CD4-positive, alpha-beta T cell treated with Interleukin-12 subunit alpha and Interleukin-12 subunit beta, for 1 hour (primary cell): ENCODE measurements at regions not wholly inside any gene's neighbourhood (a gene's known extent, or its start where the extent isn't known, plus 50 kb on each side); places are given as distances from the start of the nearest gene placed in this dataset.

Experiments
- DNase-seq: peaks from one replicate; pipeline ENCODE4 v3.0.0-alpha.2; 2020

- DNase-seq, result no peak
Observed at GRCh38 chr5:56337715-56338319, 104.7 kb upstream of the ANKRD55 start.

GRCh38 chr5:56335212-56335611 lies 102.1 kb upstream of the ANKRD55 start:
- no peak for DNase-seq

GRCh38 chr5:56330806-56331205 lies 97.7 kb upstream of the ANKRD55 start:
- no peak for DNase-seq

- no peak for DNase-seq
Observed at GRCh38 chr5:56330167-56330566, 97.0 kb upstream of the ANKRD55 start.

- DNase-seq, result no peak
Observed at GRCh38 chr5:56329652-56330051, 96.5 kb upstream of the ANKRD55 start.

GRCh38 chr5:56328753-56329560 lies 95.8 kb upstream of the ANKRD55 start:
- DNase-seq, result peak; percentile 73

GRCh38 chr5:56327809-56328208 lies 94.7 kb upstream of the ANKRD55 start:
- peak; percentile 36 for DNase-seq

- DNase-seq, result no peak
Observed at GRCh38 chr5:56326770-56327169, 93.6 kb upstream of the ANKRD55 start.

GRCh38 chr5:56326116-56326515 lies 93.0 kb upstream of the ANKRD55 start:
- no peak for DNase-seq

GRCh38 chr5:56325039-56325438 lies 91.9 kb upstream of the ANKRD55 start:
- no peak for DNase-seq

GRCh38 chr5:56323505-56323904 lies 90.4 kb upstream of the ANKRD55 start:
- DNase-seq, result no peak

- DNase-seq, result no peak
Observed at GRCh38 chr5:56322592-56322991, 89.5 kb upstream of the ANKRD55 start.

GRCh38 chr5:56321236-56321881 lies 88.2 kb upstream of the ANKRD55 start:
- DNase-seq, result no peak

GRCh38 chr5:56320686-56321085 lies 87.6 kb upstream of the ANKRD55 start:
- no peak for DNase-seq

- no peak for DNase-seq
Observed at GRCh38 chr5:56319526-56320181, 86.5 kb upstream of the ANKRD55 start.

- no peak for DNase-seq
Observed at GRCh38 chr5:56317923-56318561, 84.9 kb upstream of the ANKRD55 start.

GRCh38 chr5:56316299-56316994 lies 83.3 kb upstream of the ANKRD55 start:
- DNase-seq, result no peak

GRCh38 chr5:56314529-56314928 lies 81.4 kb upstream of the ANKRD55 start:
- peak; percentile 63 for DNase-seq

- no peak for DNase-seq
Observed at GRCh38 chr5:56313596-56313995, 80.5 kb upstream of the ANKRD55 start.

GRCh38 chr5:56313004-56313531 lies 79.9 kb upstream of the ANKRD55 start:
- no peak for DNase-seq

GRCh38 chr5:56311306-56311905 lies 78.3 kb upstream of the ANKRD55 start:
- DNase-seq, result no peak
